ENCODE measurements at regions not wholly inside any gene's neighbourhood (a gene's known extent, or its start where the extent isn't known, plus 50 kb on each side); places are given as distances from the start of the nearest gene placed in this dataset.
A peak's percentile ranks its signal among the peaks of the same experiment; 100 is the strongest.
"Not testable (repeated sequence)": the region's sequence is repeated elsewhere in the genome, so short reads cannot be mapped to it uniquely, and the experiment has no call there.

GRCh38 chr20:19026901-19027644 lies 185.4 kb upstream of the SLC24A3 start:
- DNase-seq = no peak

DNA sequence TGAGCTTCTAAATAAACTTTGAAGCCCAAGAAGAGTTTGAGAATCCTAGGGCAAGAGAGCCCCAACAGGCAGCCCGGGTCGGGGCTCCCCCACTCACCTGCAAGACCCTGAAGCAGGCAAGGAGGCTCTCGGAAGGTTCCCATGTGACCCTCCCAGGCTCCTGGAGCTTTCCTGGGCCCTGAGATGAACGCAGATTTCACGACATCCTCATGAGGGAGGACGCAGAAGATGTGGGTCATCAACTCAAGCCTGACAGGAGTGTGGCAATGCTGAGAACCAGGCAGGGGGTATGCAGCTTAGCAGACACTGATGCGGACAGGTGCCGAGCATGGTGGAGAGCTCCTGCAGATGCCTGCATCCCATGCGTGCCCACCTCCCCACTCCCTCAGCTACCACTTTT lies 184.5 kb upstream of the SLC24A3 start:
- no peak for DNase-seq

DNA sequence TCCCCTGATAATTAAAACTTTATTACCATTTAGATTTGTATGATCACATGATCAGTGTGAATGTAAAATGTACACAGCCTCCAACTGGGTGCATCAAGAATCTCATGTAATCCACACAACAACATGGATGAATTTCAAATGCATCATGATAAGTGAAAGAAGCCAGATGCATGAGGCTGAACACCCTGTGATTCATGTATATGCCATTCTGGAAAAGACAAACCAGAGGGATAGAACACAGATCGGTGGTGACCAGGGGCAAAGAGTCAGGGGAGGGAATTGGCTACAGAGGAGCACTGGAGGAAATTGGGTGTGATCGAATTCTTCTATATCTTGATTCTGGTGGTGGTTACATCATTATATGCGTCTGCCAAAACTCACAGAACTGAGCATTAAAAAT lies 170.7 kb upstream of the SLC24A3 start:
- DNase-seq = no peak

- DNase-seq = no peak
These were observed 167.1 kb upstream of the SLC24A3 start for GRCh38 chr20:19045371-19045770.

DNA sequence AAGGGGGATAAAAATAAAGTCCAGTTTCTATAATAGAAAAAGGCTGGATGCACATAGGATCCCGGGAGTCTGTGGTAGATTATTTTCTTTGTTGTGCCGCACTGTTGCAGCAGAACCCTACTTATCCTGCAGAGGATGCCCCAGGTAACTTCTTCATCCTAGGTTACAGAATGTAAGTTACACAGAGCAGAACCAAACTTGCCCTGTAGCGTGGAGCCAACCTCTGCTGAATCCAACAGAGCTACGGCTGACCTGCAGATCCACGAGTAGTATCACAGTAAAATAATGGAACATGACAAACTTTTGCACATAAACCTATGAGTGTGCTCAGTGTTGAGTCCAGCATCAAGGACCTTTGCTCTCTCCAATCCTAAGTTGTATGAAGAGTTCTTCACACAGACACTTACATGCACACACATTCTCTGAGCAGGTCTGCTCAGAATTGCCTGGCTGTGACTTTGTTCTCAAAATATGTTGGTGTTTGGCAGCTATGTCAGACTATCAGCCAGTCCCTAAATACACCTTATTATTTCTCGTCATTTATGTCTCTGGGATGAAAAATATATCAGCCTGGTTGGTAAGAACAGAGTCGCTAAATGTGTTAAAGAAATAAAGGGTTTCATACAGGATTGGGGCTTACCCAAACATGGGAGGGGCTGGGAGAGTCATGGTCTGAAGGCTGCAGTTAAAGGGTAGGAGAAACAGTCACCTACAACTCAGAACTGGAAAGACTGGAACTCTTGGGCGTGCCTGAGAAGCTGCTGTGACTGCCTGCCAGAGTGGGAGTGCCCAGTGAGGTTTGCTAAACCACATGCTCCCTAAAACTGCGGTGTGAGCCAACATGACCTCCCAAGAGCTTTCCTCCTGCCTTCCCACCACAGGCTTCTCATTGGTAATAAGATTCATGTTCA lies 165.1 kb upstream of the SLC24A3 start:
- DNase-seq = no peak

- DNase-seq = no peak
These were observed 164.5 kb upstream of the SLC24A3 start for GRCh38 chr20:19047951-19048296.

DNA sequence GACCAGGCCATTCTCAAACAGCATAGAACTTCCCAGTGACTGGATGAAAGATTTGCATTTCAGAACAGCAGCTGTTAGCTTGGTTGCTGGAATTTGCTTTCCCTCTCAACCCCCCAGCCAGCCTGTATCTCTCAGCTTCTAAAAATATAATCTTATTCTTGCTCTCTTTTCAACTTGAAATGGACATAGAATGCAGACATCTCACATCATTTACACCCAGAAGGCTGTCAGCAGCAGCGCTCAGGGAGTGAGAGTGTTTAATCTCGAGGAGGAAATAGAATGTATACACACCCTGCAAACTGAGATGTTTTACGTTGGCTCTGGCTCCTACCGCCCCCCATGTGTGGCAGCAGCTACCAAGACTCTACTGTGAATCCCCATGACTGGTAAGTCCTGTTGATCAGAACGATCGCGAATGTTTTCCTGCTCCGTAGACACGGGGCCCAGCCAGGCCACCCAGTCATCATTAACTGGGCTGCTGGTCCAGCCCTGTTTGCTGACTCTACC lies 163.4 kb upstream of the SLC24A3 start:
- no peak for DNase-seq

GRCh38 chr20:19049514-19049913 lies 162.9 kb upstream of the SLC24A3 start:
- no peak for DNase-seq

DNA sequence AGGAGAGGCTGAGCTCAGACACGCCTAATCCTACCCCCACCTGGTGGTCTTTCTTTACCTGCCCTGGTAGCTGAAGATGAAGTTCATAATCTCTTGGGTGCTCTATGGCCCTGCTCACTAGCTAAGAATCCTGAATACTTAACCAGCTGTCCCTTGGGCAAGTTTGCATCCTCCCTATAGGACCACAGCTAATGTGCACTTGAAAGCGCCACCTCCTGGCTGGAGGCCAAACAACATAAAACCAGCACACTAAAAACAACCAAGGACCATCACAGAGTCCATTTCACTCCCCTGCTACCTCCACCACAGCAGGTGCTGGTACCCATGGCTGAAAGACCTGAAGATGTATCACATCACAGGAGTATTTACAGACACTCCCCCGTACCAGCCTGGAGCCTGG lies 155.5 kb upstream of the SLC24A3 start:
- peak; percentile 5 for DNase-seq

- DNase-seq = not testable (repeated sequence)
These were observed 147.7 kb upstream of the SLC24A3 start for GRCh38 chr20:19064788-19065187.

- no peak for DNase-seq
These were observed 144.5 kb upstream of the SLC24A3 start for GRCh38 chr20:19067986-19068385.

GRCh38 chr20:19070026-19070425 lies 142.4 kb upstream of the SLC24A3 start:
- no peak for DNase-seq

- DNase-seq = no peak
These were observed 141.6 kb upstream of the SLC24A3 start for GRCh38 chr20:19070681-19071445.

GRCh38 chr20:19071446-19071725 lies 141.1 kb upstream of the SLC24A3 start:
- DNase-seq = no peak

- DNase-seq = no peak
These were observed 140.4 kb upstream of the SLC24A3 start for GRCh38 chr20:19071902-19072498.

GRCh38 chr20:19072988-19073387 lies 139.5 kb upstream of the SLC24A3 start:
- no peak for DNase-seq

GRCh38 chr20:19073584-19074218 lies 138.7 kb upstream of the SLC24A3 start:
- DNase-seq = no peak

DNA sequence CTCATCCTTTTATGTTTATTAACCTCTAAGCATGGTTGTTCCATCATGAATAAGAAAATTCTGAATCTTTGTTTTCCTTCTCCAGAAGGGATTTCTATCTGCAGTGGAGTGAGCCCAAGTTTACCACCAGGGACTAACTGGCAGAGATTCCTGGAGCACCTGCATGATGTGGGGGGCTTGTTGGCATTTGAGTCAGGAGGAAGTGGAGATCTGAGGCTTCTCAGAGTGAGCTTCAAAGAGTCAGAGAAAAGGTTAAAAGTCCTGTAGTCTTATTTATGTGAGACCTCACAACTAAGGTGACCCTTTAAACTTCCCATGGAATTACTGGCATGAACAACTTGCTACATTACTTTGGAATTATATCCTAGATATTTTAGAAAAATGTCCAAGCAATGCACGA lies 138.1 kb upstream of the SLC24A3 start:
- DNase-seq = no peak

DNA sequence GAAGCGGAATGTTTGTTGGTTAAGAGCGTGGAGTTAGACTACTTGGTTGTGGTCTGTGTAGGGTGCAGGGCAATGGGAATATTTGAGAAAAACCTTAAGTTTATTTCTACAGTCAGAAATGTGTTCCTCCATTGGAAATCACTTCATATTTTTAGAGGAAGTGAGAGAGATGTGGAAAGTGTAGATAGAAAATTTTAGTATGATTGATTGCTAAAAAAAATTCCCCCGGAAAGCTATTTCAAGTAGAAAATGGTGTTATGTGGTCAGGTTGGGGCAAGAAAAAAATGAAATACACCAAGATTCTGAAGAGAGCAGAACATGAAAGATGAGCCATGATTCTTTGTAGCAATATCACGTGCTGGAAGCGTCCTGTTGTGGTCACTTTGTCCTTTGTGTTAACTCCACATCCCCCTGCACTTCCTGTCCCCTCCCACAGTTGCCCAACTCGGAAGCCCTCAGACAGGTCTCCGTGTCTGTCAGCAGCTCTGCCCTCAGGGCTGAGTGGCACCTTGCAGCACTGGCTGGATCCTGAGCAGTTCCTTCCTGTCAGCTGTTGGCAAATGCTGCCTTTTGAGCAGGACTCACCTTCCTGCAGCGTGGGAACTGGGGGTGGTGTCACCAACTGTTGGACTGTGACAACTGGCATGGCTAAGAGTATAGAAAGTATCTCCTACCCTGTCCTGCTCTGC lies 137.5 kb upstream of the SLC24A3 start:
- DNase-seq = peak; percentile 15

DNA sequence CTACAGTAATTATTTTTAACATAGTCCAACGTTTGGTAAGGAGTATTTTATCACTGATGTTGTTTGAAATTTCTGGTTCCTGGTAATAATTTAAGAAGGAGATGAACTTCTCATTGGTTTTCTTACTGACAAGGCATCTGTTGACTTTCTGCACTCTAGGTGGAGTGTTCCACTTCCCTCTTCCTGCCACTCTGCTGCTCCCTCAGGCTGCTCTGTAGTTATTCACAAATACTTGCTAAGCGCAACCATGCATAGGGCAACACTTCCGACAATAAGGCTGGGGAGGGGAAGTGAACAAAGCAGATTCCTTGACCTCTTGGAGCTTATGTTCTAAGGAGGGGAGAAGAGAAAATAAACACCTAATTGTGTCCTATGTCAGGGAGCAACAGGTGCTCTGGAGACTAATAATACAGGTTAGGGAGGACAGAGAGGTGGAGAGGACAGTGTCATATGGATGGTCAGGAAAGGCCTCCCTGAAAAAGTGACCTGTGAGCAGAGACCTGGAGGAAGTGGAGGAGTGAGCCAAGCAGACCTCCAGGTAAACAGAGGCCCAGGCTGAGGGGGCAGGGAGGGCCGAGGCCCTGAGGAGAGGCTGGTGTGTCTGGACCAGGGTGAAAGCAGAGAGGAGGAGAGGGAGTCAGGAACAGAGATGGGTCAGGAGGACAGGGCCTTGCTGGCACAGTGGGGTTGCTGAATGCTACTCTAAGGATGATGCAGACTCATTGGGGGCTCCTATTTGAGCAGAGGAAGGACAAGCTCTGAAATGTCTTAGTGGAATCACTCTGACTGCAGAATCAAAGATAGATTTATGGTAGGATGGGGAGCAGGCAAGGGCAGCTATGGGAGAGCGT lies 134.8 kb upstream of the SLC24A3 start:
- no peak for DNase-seq

All from CD4-positive, alpha-beta T cell treated with Interleukin-21 for 1 hour (primary cell).